HG02840 (cell line): ENCODE measurements at regions not wholly inside any gene's neighbourhood (a gene's known extent, or its start where the extent isn't known, plus 50 kb on each side); places are given as distances from the start of the nearest gene placed in this dataset.

Source experiments
- ATAC-seq: cut with Tn5 transposase; IDR thresholded peaks from one replicate; pipeline ENCODE4 v1.9.1; 2021; ENCODE audit warnings: mild to moderate bottlenecking, moderate library complexity, moderate number of reproducible peaks; ENCODE audit not compliant: unreplicated experiment, low FRiP score

- no peak for ATAC-seq
These were observed 1234.7 kb upstream of the GJE1 start for GRCh38 chr6:140897804-140898573.

GRCh38 chr6:140897349-140897748 is 1235.4 kb upstream of the GJE1 start:
- ATAC-seq, result no peak

GRCh38 chr6:140893432-140893831 is 1239.3 kb upstream of the GJE1 start:
- no peak for ATAC-seq

GRCh38 chr6:140879946-140880345 is 1252.8 kb upstream of the GJE1 start:
- ATAC-seq, result no peak

- ATAC-seq, result no peak
These were observed 1258.7 kb upstream of the GJE1 start for GRCh38 chr6:140874066-140874465.

GRCh38 chr6:140872885-140873284 is 1259.8 kb upstream of the GJE1 start:
- ATAC-seq, result no peak

GRCh38 chr6:140871911-140872310 is 1260.8 kb upstream of the GJE1 start:
- ATAC-seq, result no peak

- ATAC-seq, result no peak
These were observed 1265.4 kb upstream of the GJE1 start for GRCh38 chr6:140867336-140867735.

GRCh38 chr6:140858381-140858971 is 1274.2 kb upstream of the GJE1 start:
- ATAC-seq, result no peak

GRCh38 chr6:140857739-140858380 is 1274.9 kb upstream of the GJE1 start:
- ATAC-seq, result no peak

GRCh38 chr6:140855520-140855919 is 1277.2 kb upstream of the GJE1 start:
- ATAC-seq, result no peak

- no peak for ATAC-seq
These were observed 1278.4 kb upstream of the GJE1 start for GRCh38 chr6:140854318-140854717.

GRCh38 chr6:140850438-140850837 is 1282.3 kb upstream of the GJE1 start:
- no peak for ATAC-seq

- no peak for ATAC-seq
These were observed 1283.3 kb upstream of the GJE1 start for GRCh38 chr6:140849456-140849855.

- ATAC-seq, result no peak
These were observed 1285.5 kb upstream of the GJE1 start for GRCh38 chr6:140847262-140847645.

GRCh38 chr6:140846503-140847261 is 1286.0 kb upstream of the GJE1 start:
- ATAC-seq, result no peak

- no peak for ATAC-seq
These were observed 1287.0 kb upstream of the GJE1 start for GRCh38 chr6:140845701-140846100.

GRCh38 chr6:140844167-140844566 is 1288.6 kb upstream of the GJE1 start:
- no peak for ATAC-seq

- no peak for ATAC-seq
These were observed 1299.3 kb upstream of the GJE1 start for GRCh38 chr6:140833408-140833807.

GRCh38 chr6:140830666-140831065 is 1302.1 kb upstream of the GJE1 start:
- ATAC-seq, result no peak

- ATAC-seq, result no peak
These were observed 1303.9 kb upstream of the GJE1 start for GRCh38 chr6:140828856-140829255.
